Nephron (organoid): ENCODE measurements at regions not wholly inside any gene's neighbourhood (a gene's known extent, or its start where the extent isn't known, plus 50 kb on each side); places are given as distances from the start of the nearest gene placed in this dataset.
"Not testable (repeated sequence)": the region's sequence is repeated elsewhere in the genome, so short reads cannot be mapped to it uniquely, and the experiment has no call there.

Experiments
- H3K27ac Mint-ChIP-seq, 3 experiments: 2 replicates each; pipeline ENCODE4 v1.8.0; 2020; ENCODE audit warnings: mixed read lengths in 3 of 3, mild to moderate bottlenecking in 2 of 3, moderate library complexity in 1 of 3
- H3K27me3 Mint-ChIP-seq: 2 replicates; pipeline ENCODE4 v1.8.0; 2021; ENCODE audit warnings: low read depth, mild to moderate bottlenecking, moderate library complexity, mixed read lengths
- H3K36me3 Mint-ChIP-seq: 2 replicates; pipeline ENCODE4 v1.8.0; 2020; ENCODE audit warnings: low read depth, mixed read lengths
- H3K4me1 Mint-ChIP-seq: 2 replicates; pipeline ENCODE4 v1.8.0; 2020; ENCODE audit warnings: mixed read lengths
- H3K4me3 Mint-ChIP-seq, 3 experiments: 2 replicates each; pipeline ENCODE4 v1.8.0; 2020; ENCODE audit warnings: mild to moderate bottlenecking in 3 of 3, mixed read lengths in 3 of 3, moderate library complexity in 2 of 3
- H3K9me3 Mint-ChIP-seq: 2 replicates; pipeline ENCODE4 v1.8.0; 2020; ENCODE audit warnings: mixed read lengths
- TF ChIP-seq, protein P1 (sequence below), 3 experiments: fragments of 200-600 bp; sonication (generic); IDR thresholded peaks; one replicate each; pipeline ENCODE4 v1.5.0; 2021; ENCODE audit warnings: antibody characterized with exemption in 3 of 3; ENCODE audit not compliant: unreplicated experiment in 3 of 3

DNA sequence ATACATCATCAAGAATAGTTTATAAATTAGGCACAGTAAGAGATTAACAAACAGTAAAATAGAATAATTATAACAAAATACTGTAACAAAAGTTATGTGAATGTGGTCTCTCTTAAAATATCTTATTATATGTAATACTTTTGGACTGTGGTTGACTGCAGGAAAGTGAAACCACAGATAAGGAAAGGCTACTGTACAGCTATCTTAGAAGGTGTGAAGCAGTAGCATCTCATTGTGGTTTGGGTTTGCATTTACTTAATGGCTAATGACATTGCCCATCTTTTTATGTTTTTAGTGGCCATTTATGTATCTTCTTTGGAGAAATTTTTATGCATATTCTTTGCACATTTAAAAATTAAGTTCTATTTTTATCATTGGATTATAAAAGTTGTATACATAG is 296.4 kb upstream of the MAGI2 start:
- TF ChIP-seq, protein P1, sequence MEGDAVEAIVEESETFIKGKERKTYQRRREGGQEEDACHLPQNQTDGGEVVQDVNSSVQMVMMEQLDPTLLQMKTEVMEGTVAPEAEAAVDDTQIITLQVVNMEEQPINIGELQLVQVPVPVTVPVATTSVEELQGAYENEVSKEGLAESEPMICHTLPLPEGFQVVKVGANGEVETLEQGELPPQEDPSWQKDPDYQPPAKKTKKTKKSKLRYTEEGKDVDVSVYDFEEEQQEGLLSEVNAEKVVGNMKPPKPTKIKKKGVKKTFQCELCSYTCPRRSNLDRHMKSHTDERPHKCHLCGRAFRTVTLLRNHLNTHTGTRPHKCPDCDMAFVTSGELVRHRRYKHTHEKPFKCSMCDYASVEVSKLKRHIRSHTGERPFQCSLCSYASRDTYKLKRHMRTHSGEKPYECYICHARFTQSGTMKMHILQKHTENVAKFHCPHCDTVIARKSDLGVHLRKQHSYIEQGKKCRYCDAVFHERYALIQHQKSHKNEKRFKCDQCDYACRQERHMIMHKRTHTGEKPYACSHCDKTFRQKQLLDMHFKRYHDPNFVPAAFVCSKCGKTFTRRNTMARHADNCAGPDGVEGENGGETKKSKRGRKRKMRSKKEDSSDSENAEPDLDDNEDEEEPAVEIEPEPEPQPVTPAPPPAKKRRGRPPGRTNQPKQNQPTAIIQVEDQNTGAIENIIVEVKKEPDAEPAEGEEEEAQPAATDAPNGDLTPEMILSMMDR (IDR thresholded peaks at IDR 0.05; ENCODE audit: unreplicated experiment in 3 of 3): no peak
- Mint-ChIP-seq H3K4me3 (no peak overlapping the region), H3K27me3 (no peaks in the 10 kb centered on the region), H3K4me1 (no peaks in the 10 kb centered on the region), H3K9me3 (peaks cover 22% of the 10 kb centered on the region), H3K36me3 (peaks cover 7% of the 10 kb centered on the region), H3K27ac (no peak overlapping the region)

DNA sequence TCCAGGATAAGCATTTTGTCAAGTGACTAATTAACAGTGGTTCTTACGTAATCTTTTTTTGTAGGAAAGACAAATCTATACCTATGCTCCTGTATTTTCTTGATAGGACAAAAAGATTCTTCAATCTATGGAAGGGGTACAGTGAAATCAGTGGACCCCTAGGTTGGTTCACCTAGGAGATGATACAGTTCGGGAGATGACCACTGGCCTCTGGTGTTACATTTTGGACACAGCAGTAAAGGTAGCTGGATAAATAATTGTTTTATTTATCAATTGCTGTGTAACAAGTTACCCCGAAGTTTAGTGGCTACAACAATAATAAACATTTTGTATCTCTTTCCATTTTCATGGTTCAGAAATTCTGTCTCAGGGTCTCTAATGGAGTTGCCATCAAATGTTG is 288.2 kb upstream of the MAGI2 start:
- Mint-ChIP-seq H3K9me3 (peaks cover 9% of the 10 kb centered on the region), H3K27me3 (no peaks in the 10 kb centered on the region), H3K4me3 (no peak overlapping the region), H3K4me1 (no peaks in the 10 kb centered on the region), H3K36me3 (peaks cover 28% of the 10 kb centered on the region), H3K27ac (no peak overlapping the region)
- TF ChIP-seq, protein P1 (IDR thresholded peaks at IDR 0.05; ENCODE audit: unreplicated experiment in 3 of 3): no peak

DNA sequence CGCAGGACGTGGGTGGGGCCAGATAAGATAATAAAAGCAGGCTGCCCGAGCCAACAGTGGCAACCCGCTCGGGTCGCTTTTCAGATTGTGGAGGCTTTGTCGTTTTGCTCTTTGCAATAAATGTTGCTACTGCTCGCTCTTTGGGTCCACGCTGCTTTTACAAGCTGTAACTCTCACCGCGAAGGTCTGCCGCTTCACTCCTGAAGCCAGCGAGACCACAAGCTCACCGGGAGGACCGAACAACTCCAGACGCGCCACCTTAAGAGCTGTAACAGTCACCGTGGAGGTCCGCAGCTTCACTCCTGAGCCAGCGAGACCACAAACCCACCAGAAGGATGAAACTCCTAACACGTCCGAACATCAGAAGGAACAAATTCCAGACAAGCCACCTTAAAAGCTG is 286.6 kb upstream of the MAGI2 start:
- Mint-ChIP-seq H3K4me3 (no peak overlapping the region), H3K27me3 (no peaks in the 10 kb centered on the region)
- TF ChIP-seq, protein P1 (IDR thresholded peaks at IDR 0.05; ENCODE audit: unreplicated experiment in 3 of 3): no peak

DNA sequence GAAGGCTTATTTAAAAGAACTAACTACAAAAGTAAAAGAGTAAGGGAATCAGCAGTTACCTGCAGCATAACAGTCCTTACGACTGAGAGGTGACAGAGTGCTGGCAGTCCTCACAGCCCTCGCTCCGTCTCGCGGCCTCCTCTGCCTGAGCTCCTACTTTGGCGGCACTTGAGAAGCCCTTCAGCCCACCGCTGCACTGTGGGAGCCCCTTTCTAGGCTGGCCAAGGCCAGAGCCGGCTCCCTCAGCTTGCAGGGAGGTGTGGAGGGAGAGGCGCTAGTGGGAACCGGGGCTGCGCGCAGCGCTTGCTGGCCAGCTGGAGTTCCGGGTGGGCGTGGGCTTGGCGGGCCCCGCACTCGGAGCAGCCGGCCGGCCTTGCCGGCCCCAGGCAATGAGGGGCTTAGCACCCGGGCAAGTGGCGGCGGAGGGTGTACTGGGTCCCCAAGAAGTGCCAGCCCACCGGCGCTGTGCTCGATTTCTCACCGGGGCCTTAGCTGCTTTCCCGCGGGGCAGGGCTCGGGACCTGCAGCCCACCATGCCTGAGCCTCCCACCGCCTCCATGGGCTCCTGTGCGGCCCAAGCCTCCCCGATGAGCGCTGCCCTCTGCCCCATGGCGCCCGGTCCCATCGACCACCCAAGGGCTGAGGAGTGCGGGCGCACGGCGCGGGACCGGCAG is 285.7 kb upstream of the MAGI2 start:
- H3K36me3 Mint-ChIP-seq: peaks cover 25% of the 10 kb centered on the region
- H3K4me3 Mint-ChIP-seq, H3K4me1 Mint-ChIP-seq, H3K27ac Mint-ChIP-seq, H3K27me3 Mint-ChIP-seq: not testable (repeated sequence)
- peaks cover 18% of the 10 kb centered on the region for H3K9me3 Mint-ChIP-seq

More for the DNA sequence above, 286.6 kb upstream of the MAGI2 start:
- Mint-ChIP-seq H3K36me3 (peaks cover 24% of the 10 kb centered on the region), H3K27ac (no peak overlapping the region), H3K4me1 (no peaks in the 10 kb centered on the region), H3K9me3 (peaks cover 12% of the 10 kb centered on the region)

DNA sequence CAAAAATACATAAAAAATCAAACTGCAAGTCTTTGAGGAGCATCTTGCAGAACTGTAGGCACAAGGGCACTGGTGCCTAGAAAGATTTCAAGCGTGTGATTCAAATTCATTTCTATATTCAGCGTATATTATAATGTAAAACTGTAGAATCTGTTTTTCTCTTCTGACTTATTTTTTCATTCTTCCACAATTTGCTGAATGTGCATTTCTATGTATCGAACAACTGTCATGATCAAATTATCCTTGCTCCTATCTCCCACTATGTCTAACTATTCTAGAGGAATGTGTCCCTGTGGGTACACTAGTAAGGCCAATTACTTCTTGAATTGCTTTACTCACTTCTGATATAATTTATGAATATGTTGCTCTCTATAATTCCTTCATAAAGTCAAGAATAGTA is 283.0 kb upstream of the MAGI2 start:
- H3K27ac Mint-ChIP-seq: no peak overlapping the region

DNA sequence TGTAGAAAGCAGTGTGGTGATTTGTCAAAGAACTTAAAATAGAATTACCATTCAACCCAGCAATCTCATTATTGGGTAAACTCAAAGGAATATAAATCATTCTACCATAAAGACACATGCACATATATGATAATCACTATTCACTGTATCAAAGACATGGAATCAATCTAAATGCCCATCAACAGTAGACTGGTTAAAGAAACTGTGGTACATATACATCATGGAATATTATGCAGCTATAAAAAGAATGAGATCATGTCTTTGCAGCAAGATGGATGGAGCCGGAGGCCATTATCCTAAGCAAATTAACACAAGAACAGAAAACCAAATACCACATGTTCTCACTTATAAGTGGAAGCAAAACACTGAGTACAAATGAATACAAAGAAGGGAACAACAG is 281.5 kb upstream of the MAGI2 start:
- peaks cover 42% of the 10 kb centered on the region for H3K9me3 Mint-ChIP-seq

More for the DNA sequence above, 283.0 kb upstream of the MAGI2 start:
- H3K4me3 Mint-ChIP-seq: no peak overlapping the region
- peaks cover 40% of the 10 kb centered on the region for H3K9me3 Mint-ChIP-seq
- TF ChIP-seq, protein P1 (IDR thresholded peaks at IDR 0.05; ENCODE audit: unreplicated experiment in 3 of 3): no peak
- no peaks in the 10 kb centered on the region for H3K27me3 Mint-ChIP-seq
- H3K36me3 Mint-ChIP-seq: peaks cover 42% of the 10 kb centered on the region
- no peaks in the 10 kb centered on the region for H3K4me1 Mint-ChIP-seq

More for the DNA sequence above, 281.5 kb upstream of the MAGI2 start:
- no peaks in the 10 kb centered on the region for H3K4me1 Mint-ChIP-seq
- TF ChIP-seq, protein P1 (IDR thresholded peaks at IDR 0.05; ENCODE audit: unreplicated experiment in 3 of 3): no peak
- H3K27me3 Mint-ChIP-seq: no peaks in the 10 kb centered on the region
- peaks cover 39% of the 10 kb centered on the region for H3K36me3 Mint-ChIP-seq
- H3K4me3 Mint-ChIP-seq: no peak overlapping the region
- H3K27ac Mint-ChIP-seq: no peak overlapping the region
